ENCODE measurements at regions not wholly inside any gene's neighbourhood (a gene's known extent, or its start where the extent isn't known, plus 50 kb on each side); places are given as distances from the start of the nearest gene placed in this dataset.

GRCh38 chr4:138734746-138735145 lies 280.8 kb upstream of the NOCT start:
- Histone ChIP-seq H3K9ac (ENCODE audit: insufficient read length, low read depth) (no peak overlapping the region), H3K27me3 (ENCODE audit: insufficient read depth, insufficient read length) (no peaks in the 10 kb centered on the region), H3K36me3 (ENCODE audit: insufficient read depth, insufficient read length, low read length) (no peaks in the 10 kb centered on the region), H3K9me3 (ENCODE audit: insufficient read depth, low read length) (peaks cover 11% of the 10 kb centered on the region; the same call in 1 of the 2 replicates), H3K4me1 (ENCODE audit: insufficient read depth, insufficient read length) (no peaks in the 10 kb centered on the region), H3K4me3 (ENCODE audit: insufficient read length, low read depth) (no peak overlapping the region)
- TF ChIP-seq SUZ12 (IDR thresholded peaks at IDR 0.05; ENCODE audit: extremely low read depth, insufficient read depth, insufficient read length) = no peak
- no peak for TF ChIP-seq YY1 (IDR thresholded peaks at IDR 0.05; ENCODE audit: insufficient read depth, insufficient read length)
- no peak for TF ChIP-seq ZNF274 (IDR thresholded peaks at IDR 0.05; ENCODE audit: low read depth, low read length)
- DNase-seq (ENCODE audit: low read depth, low spot score) = no peak

- no peak overlapping the region for H3K4me3 ChIP-seq (ENCODE audit: insufficient read length, low read depth)
- H3K9me3 ChIP-seq (ENCODE audit: insufficient read depth, low read length) = no peaks in the 10 kb centered on the region
- H3K9ac ChIP-seq (ENCODE audit: insufficient read length, low read depth) = no peak overlapping the region
- TF ChIP-seq ZNF274 (IDR thresholded peaks at IDR 0.05; ENCODE audit: low read depth, low read length) (no peak), SUZ12 (IDR thresholded peaks at IDR 0.05; ENCODE audit: extremely low read depth, insufficient read depth, insufficient read length) (no peak), YY1 (IDR thresholded peaks at IDR 0.05; ENCODE audit: insufficient read depth, insufficient read length) (no peak)
- no peaks in the 10 kb centered on the region for H3K36me3 ChIP-seq (ENCODE audit: insufficient read depth, insufficient read length, low read length)
- no peak for DNase-seq (ENCODE audit: low read depth, low spot score)
- no peaks in the 10 kb centered on the region for H3K4me1 ChIP-seq (ENCODE audit: insufficient read depth, insufficient read length)
- no peaks in the 10 kb centered on the region for H3K27me3 ChIP-seq (ENCODE audit: insufficient read depth, insufficient read length)
These were observed 287.0 kb upstream of the NOCT start for GRCh38 chr4:138728566-138728965.

- Histone ChIP-seq H3K4me1 (ENCODE audit: insufficient read depth, insufficient read length) (no peaks in the 10 kb centered on the region), H3K9ac (ENCODE audit: insufficient read length, low read depth) (no peak overlapping the region), H3K4me3 (ENCODE audit: insufficient read length, low read depth) (no peak overlapping the region), H3K36me3 (ENCODE audit: insufficient read depth, insufficient read length, low read length) (no peaks in the 10 kb centered on the region), H3K9me3 (ENCODE audit: insufficient read depth, low read length) (no peaks in the 10 kb centered on the region), H3K27me3 (ENCODE audit: insufficient read depth, insufficient read length) (no peaks in the 10 kb centered on the region)
- no peak for DNase-seq (ENCODE audit: low read depth, low spot score)
- TF ChIP-seq ZNF274 (IDR thresholded peaks at IDR 0.05; ENCODE audit: low read depth, low read length) (no peak), SUZ12 (IDR thresholded peaks at IDR 0.05; ENCODE audit: extremely low read depth, insufficient read depth, insufficient read length) (no peak), YY1 (IDR thresholded peaks at IDR 0.05; ENCODE audit: insufficient read depth, insufficient read length) (no peak)
These were observed 287.9 kb upstream of the NOCT start for GRCh38 chr4:138727731-138728130.

- DNase-seq (ENCODE audit: low read depth, low spot score) = peak; percentile 3
- Histone ChIP-seq H3K27me3 (ENCODE audit: insufficient read depth, insufficient read length) (no peaks in the 10 kb centered on the region), H3K4me1 (ENCODE audit: insufficient read depth, insufficient read length) (no peaks in the 10 kb centered on the region), H3K4me3 (ENCODE audit: insufficient read length, low read depth) (no peak overlapping the region), H3K36me3 (ENCODE audit: insufficient read depth, insufficient read length, low read length) (no peaks in the 10 kb centered on the region), H3K9me3 (ENCODE audit: insufficient read depth, low read length) (no peaks in the 10 kb centered on the region), H3K9ac (ENCODE audit: insufficient read length, low read depth) (no peak overlapping the region)
- no peak for TF ChIP-seq SUZ12 (IDR thresholded peaks at IDR 0.05; ENCODE audit: extremely low read depth, insufficient read depth, insufficient read length)
- TF ChIP-seq YY1 (IDR thresholded peaks at IDR 0.05; ENCODE audit: insufficient read depth, insufficient read length) = no peak
- no peak for TF ChIP-seq ZNF274 (IDR thresholded peaks at IDR 0.05; ENCODE audit: low read depth, low read length)
These were observed 291.1 kb upstream of the NOCT start for GRCh38 chr4:138724530-138724929.

- TF ChIP-seq SUZ12 (IDR thresholded peaks at IDR 0.05; ENCODE audit: extremely low read depth, insufficient read depth, insufficient read length) = no peak
- TF ChIP-seq YY1 (IDR thresholded peaks at IDR 0.05; ENCODE audit: insufficient read depth, insufficient read length) = no peak
- no peak for TF ChIP-seq ZNF274 (IDR thresholded peaks at IDR 0.05; ENCODE audit: low read depth, low read length)
- Histone ChIP-seq H3K4me3 (ENCODE audit: insufficient read length, low read depth) (no peak overlapping the region), H3K9ac (ENCODE audit: insufficient read length, low read depth) (no peak overlapping the region), H3K4me1 (ENCODE audit: insufficient read depth, insufficient read length) (no peaks in the 10 kb centered on the region), H3K36me3 (ENCODE audit: insufficient read depth, insufficient read length, low read length) (no peaks in the 10 kb centered on the region), H3K27me3 (ENCODE audit: insufficient read depth, insufficient read length) (no peaks in the 10 kb centered on the region), H3K9me3 (ENCODE audit: insufficient read depth, low read length) (no peaks in the 10 kb centered on the region)
- DNase-seq (ENCODE audit: low read depth, low spot score) = no peak
These were observed 298.8 kb upstream of the NOCT start for GRCh38 chr4:138716559-138717335.

GRCh38 chr4:138710297-138710696 lies 305.3 kb upstream of the NOCT start:
- Histone ChIP-seq H3K27me3 (ENCODE audit: insufficient read depth, insufficient read length) (no peaks in the 10 kb centered on the region), H3K9ac (ENCODE audit: insufficient read length, low read depth) (no peak overlapping the region), H3K9me3 (ENCODE audit: insufficient read depth, low read length) (0 out of 2 replicates have a peak, but pooled peaks cover 4% of the 10 kb centered on the region), H3K4me1 (ENCODE audit: insufficient read depth, insufficient read length) (no peaks in the 10 kb centered on the region), H3K36me3 (ENCODE audit: insufficient read depth, insufficient read length, low read length) (no peaks in the 10 kb centered on the region), H3K4me3 (ENCODE audit: insufficient read length, low read depth) (no peak overlapping the region)
- DNase-seq (ENCODE audit: low read depth, low spot score) = no peak
- TF ChIP-seq SUZ12 (IDR thresholded peaks at IDR 0.05; ENCODE audit: extremely low read depth, insufficient read depth, insufficient read length) (no peak), YY1 (IDR thresholded peaks at IDR 0.05; ENCODE audit: insufficient read depth, insufficient read length) (no peak), ZNF274 (IDR thresholded peaks at IDR 0.05; ENCODE audit: low read depth, low read length) (no peak)

GRCh38 chr4:138709859-138710258 lies 305.7 kb upstream of the NOCT start:
- Histone ChIP-seq H3K9me3 (ENCODE audit: insufficient read depth, low read length) (0 out of 2 replicates have a peak, but pooled peaks cover 4% of the 10 kb centered on the region), H3K4me3 (ENCODE audit: insufficient read length, low read depth) (no peak overlapping the region), H3K4me1 (ENCODE audit: insufficient read depth, insufficient read length) (no peaks in the 10 kb centered on the region), H3K27me3 (ENCODE audit: insufficient read depth, insufficient read length) (no peaks in the 10 kb centered on the region), H3K9ac (ENCODE audit: insufficient read length, low read depth) (no peak overlapping the region), H3K36me3 (ENCODE audit: insufficient read depth, insufficient read length, low read length) (no peaks in the 10 kb centered on the region)
- DNase-seq (ENCODE audit: low read depth, low spot score) = no peak
- TF ChIP-seq YY1 (IDR thresholded peaks at IDR 0.05; ENCODE audit: insufficient read depth, insufficient read length) (no peak), ZNF274 (IDR thresholded peaks at IDR 0.05; ENCODE audit: low read depth, low read length) (no peak), SUZ12 (IDR thresholded peaks at IDR 0.05; ENCODE audit: extremely low read depth, insufficient read depth, insufficient read length) (no peak)
